Endothelial cell (in vitro differentiated cells): ENCODE measurements at regions not wholly inside any gene's neighbourhood (a gene's known extent, or its start where the extent isn't known, plus 50 kb on each side); places are given as distances from the start of the nearest gene placed in this dataset.

Experiments
- DNase-seq: peaks from one replicate; pipeline ENCODE4 v3.0.0; 2021; ENCODE audit warnings: low spot score
- H3K27ac Mint-ChIP-seq: one replicate; pipeline ENCODE4 v1.8.0; 2021; ENCODE audit warnings: mixed read lengths, inconsistent platforms; ENCODE audit not compliant: unreplicated experiment
- H3K27me3 Mint-ChIP-seq: one replicate; pipeline ENCODE4 v1.8.0; 2021; ENCODE audit warnings: mild to moderate bottlenecking, moderate library complexity, mixed read lengths, inconsistent platforms; ENCODE audit not compliant: unreplicated experiment
- H3K36me3 Mint-ChIP-seq: one replicate; pipeline ENCODE4 v1.8.0; 2021; ENCODE audit warnings: mild to moderate bottlenecking, low read depth, mixed read lengths, inconsistent platforms; ENCODE audit not compliant: unreplicated experiment
- H3K4me1 Mint-ChIP-seq: one replicate; pipeline ENCODE4 v1.8.0; 2021; ENCODE audit warnings: mild to moderate bottlenecking, mixed read lengths, inconsistent platforms; ENCODE audit not compliant: unreplicated experiment
- H3K4me3 Mint-ChIP-seq: one replicate; pipeline ENCODE4 v1.8.0; 2021; ENCODE audit warnings: mild to moderate bottlenecking, mixed read lengths, inconsistent platforms; ENCODE audit not compliant: unreplicated experiment
- H3K9me3 Mint-ChIP-seq: one replicate; pipeline ENCODE4 v1.8.0; 2021; ENCODE audit warnings: mixed read lengths, inconsistent platforms; ENCODE audit not compliant: unreplicated experiment
- TF ChIP-seq, protein P1 (sequence below): fragments of 200-600 bp; sonication (generic); IDR thresholded peaks from one replicate; pipeline ENCODE4 v1.5.0; 2021; ENCODE audit warnings: antibody characterized with exemption; ENCODE audit not compliant: unreplicated experiment

DNA sequence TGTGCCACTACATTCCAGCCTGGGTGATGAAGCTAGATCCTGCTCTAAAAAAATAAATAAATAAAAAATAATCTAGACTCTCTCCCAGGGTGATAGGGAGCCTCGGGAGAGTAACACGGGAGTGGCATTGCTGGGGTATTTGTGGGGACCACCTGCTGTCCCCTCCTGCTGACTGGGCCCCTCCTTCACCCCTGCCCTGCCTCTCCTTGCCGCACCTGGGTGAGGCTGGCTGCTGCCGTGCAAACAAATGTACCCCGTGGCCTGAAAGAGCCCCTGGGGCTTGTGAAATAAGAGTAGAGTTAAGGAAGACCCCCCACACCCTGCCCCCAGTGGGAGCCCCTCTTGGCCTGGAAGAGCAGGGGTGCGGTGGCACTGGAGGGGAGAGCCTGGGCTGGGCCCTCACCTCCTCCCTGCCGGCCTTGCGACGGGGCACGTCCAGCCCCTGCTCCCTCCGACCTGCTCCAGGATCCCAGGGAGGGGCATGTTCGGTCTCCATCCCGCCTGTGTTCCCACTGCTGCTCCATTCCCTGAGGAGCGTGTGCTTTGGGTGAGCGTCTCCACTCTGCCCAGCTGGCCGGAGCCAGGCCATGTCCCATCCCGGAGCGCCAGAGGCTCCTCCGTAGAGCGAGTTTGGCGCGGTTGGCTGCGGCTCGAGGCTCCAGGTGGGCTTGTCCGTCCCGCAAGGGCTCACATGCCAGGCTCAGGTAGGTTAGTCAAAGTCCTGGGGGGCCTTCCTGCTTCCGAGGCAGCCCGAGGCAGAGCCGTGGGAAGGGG, 75.0 kb upstream of the RNU6ATAC start:
- H3K36me3 Mint-ChIP-seq: no peaks in the 10 kb centered on the region
- no peak overlapping the region for H3K4me3 Mint-ChIP-seq
- no peak for DNase-seq
- no peaks in the 10 kb centered on the region for H3K9me3 Mint-ChIP-seq
- no peaks in the 10 kb centered on the region for H3K4me1 Mint-ChIP-seq
- TF ChIP-seq, protein P1, sequence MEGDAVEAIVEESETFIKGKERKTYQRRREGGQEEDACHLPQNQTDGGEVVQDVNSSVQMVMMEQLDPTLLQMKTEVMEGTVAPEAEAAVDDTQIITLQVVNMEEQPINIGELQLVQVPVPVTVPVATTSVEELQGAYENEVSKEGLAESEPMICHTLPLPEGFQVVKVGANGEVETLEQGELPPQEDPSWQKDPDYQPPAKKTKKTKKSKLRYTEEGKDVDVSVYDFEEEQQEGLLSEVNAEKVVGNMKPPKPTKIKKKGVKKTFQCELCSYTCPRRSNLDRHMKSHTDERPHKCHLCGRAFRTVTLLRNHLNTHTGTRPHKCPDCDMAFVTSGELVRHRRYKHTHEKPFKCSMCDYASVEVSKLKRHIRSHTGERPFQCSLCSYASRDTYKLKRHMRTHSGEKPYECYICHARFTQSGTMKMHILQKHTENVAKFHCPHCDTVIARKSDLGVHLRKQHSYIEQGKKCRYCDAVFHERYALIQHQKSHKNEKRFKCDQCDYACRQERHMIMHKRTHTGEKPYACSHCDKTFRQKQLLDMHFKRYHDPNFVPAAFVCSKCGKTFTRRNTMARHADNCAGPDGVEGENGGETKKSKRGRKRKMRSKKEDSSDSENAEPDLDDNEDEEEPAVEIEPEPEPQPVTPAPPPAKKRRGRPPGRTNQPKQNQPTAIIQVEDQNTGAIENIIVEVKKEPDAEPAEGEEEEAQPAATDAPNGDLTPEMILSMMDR: no peak
- H3K27me3 Mint-ChIP-seq: no peaks in the 10 kb centered on the region
- H3K27ac Mint-ChIP-seq: no peak overlapping the region

GRCh38 chr9:134239939-134240338, 75.6 kb upstream of the RNU6ATAC start:
- H3K4me1 Mint-ChIP-seq: no peaks in the 10 kb centered on the region
- TF ChIP-seq, protein P1: no peak
- no peak for DNase-seq

DNA sequence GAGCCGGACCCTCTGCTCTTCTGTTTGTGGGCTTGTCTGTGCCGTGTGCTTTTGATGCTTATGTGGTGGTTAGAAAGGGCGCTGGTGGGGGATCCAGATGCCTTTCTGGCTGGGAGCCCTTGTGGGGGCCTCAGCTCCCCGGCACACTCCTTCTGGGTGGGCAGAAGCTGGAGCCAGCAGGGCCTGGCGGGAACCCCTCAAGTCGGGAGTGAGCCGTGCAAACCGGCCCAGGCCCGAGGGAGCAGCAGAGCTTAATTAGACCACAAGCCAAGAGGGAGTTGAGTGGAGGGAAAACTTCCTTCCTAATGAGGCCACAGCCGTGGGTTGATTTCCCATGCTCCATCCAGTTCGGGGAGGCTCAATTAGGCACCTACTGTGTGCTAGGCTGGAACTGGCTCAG, 76.0 kb upstream of the RNU6ATAC start:
- TF ChIP-seq, protein P1: no peak
- H3K9me3 Mint-ChIP-seq: no peaks in the 10 kb centered on the region
- no peaks in the 10 kb centered on the region for H3K4me1 Mint-ChIP-seq
- no peak for DNase-seq
- no peaks in the 10 kb centered on the region for H3K36me3 Mint-ChIP-seq
- no peak overlapping the region for H3K27ac Mint-ChIP-seq
- peaks cover 3% of the 10 kb centered on the region for H3K27me3 Mint-ChIP-seq
- no peak overlapping the region for H3K4me3 Mint-ChIP-seq

More at GRCh38 chr9:134239939-134240338, 75.6 kb upstream of the RNU6ATAC start:
- H3K9me3 Mint-ChIP-seq: no peaks in the 10 kb centered on the region
- no peak overlapping the region for H3K27ac Mint-ChIP-seq
- H3K27me3 Mint-ChIP-seq: peaks cover under 1% of the 10 kb centered on the region
- no peak overlapping the region for H3K4me3 Mint-ChIP-seq
- no peaks in the 10 kb centered on the region for H3K36me3 Mint-ChIP-seq

GRCh38 chr9:134242706-134243105, 78.3 kb upstream of the RNU6ATAC start:
- no peak for DNase-seq
- TF ChIP-seq, protein P1: no peak
- H3K27ac Mint-ChIP-seq: no peak overlapping the region
- H3K4me3 Mint-ChIP-seq: no peak overlapping the region
- H3K36me3 Mint-ChIP-seq: no peaks in the 10 kb centered on the region
- H3K27me3 Mint-ChIP-seq: peaks cover 3% of the 10 kb centered on the region
- H3K9me3 Mint-ChIP-seq: peaks cover 4% of the 10 kb centered on the region
- no peaks in the 10 kb centered on the region for H3K4me1 Mint-ChIP-seq

DNA sequence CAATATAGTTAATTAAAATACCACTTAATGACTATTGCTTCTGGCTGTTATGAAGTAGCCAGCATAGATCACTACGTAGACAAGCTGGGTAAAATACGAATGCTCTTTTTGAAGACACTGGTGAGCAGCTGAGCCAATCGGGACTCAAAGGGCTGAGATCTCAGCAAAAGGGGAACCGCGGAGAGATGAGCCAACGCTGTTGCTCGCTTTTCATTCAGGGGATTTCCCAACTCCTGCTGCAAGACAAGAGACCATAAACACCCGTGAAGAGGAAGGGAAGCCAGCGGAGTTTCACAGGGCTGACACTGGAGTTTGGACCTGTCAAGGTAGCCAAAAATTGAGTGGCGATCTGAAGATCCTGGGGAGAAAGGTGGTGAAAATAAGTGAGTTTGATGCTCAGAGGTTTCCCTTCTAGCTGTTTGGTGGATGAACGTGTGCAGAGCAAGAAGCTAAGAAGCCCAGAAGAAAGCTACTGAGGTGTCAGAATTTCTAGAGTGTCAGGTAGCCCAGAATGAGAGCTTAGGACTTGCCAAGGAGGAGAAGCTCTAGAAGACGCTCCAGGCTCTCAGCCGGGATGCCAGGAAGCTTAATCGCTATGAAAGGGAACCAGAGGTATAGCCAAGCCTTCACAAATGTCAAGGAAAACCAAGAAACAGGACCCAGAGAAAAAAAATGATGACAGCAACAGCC, 79.6 kb upstream of the RNU6ATAC start:
- no peak overlapping the region for H3K27ac Mint-ChIP-seq
- H3K4me1 Mint-ChIP-seq: no peaks in the 10 kb centered on the region
- H3K4me3 Mint-ChIP-seq: no peak overlapping the region
- H3K27me3 Mint-ChIP-seq: peaks cover 3% of the 10 kb centered on the region
- DNase-seq: no peak
- peaks cover 6% of the 10 kb centered on the region for H3K36me3 Mint-ChIP-seq
- TF ChIP-seq, protein P1: no peak
- H3K9me3 Mint-ChIP-seq: peaks cover 4% of the 10 kb centered on the region
